ENCODE measurements at regions not wholly inside any gene's neighbourhood (a gene's known extent, or its start where the extent isn't known, plus 50 kb on each side); places are given as distances from the start of the nearest gene placed in this dataset.
"Not testable (repeated sequence)": the region's sequence is repeated elsewhere in the genome, so short reads cannot be mapped to it uniquely, and the experiment has no call there.

GRCh38 chr16:88204131-88205110, 178.3 kb upstream of the ZNF469 start:
- DNase-seq, result not testable (repeated sequence)

- DNase-seq, result not testable (repeated sequence)
Observed at GRCh38 chr16:88205482-88205881, 177.3 kb upstream of the ZNF469 start.

- DNase-seq, result not testable (repeated sequence)
Observed at GRCh38 chr16:88206006-88206405, 176.8 kb upstream of the ZNF469 start.

- not testable (repeated sequence) for DNase-seq
Observed at GRCh38 chr16:88206516-88206915, 176.2 kb upstream of the ZNF469 start.

- no peak for DNase-seq
Observed at GRCh38 chr16:88208112-88208511, 174.6 kb upstream of the ZNF469 start.

GRCh38 chr16:88208776-88209175, 174.0 kb upstream of the ZNF469 start:
- not testable (repeated sequence) for DNase-seq

GRCh38 chr16:88209579-88209978, 173.2 kb upstream of the ZNF469 start:
- not testable (repeated sequence) for DNase-seq

- not testable (repeated sequence) for DNase-seq
Observed at GRCh38 chr16:88213937-88214336, 168.8 kb upstream of the ZNF469 start.

GRCh38 chr16:88221001-88221761, 161.6 kb upstream of the ZNF469 start:
- DNase-seq, result not testable (repeated sequence)

GRCh38 chr16:88223696-88224095, 159.1 kb upstream of the ZNF469 start:
- DNase-seq, result not testable (repeated sequence)

- not testable (repeated sequence) for DNase-seq
Observed at GRCh38 chr16:88224131-88224898, 158.4 kb upstream of the ZNF469 start.

GRCh38 chr16:88225640-88226230, 157.0 kb upstream of the ZNF469 start:
- DNase-seq, result not testable (repeated sequence)

- DNase-seq, result not testable (repeated sequence)
Observed at GRCh38 chr16:88226302-88226701, 156.5 kb upstream of the ZNF469 start.

- DNase-seq, result not testable (repeated sequence)
Observed at GRCh38 chr16:88227026-88227721, 155.6 kb upstream of the ZNF469 start.

- DNase-seq, result not testable (repeated sequence)
Observed at GRCh38 chr16:88227722-88228482, 154.9 kb upstream of the ZNF469 start.

- DNase-seq, result not testable (repeated sequence)
Observed at GRCh38 chr16:88228751-88229150, 154.0 kb upstream of the ZNF469 start.

GRCh38 chr16:88229710-88230109, 153.0 kb upstream of the ZNF469 start:
- not testable (repeated sequence) for DNase-seq

- not testable (repeated sequence) for DNase-seq
Observed at GRCh38 chr16:88230276-88230966, 152.3 kb upstream of the ZNF469 start.

GRCh38 chr16:88230967-88231615, 151.7 kb upstream of the ZNF469 start:
- DNase-seq, result not testable (repeated sequence)

- not testable (repeated sequence) for DNase-seq
Observed at GRCh38 chr16:88231839-88232238, 150.9 kb upstream of the ZNF469 start.

Data from stimulated activated CD4-positive, alpha-beta T cell treated with anti-CD3 and anti-CD28 coated beads, Interleukin-4, amount 100 ng/mL, for 24 hours (primary cell).